ENCODE measurements at regions not wholly inside any gene's neighbourhood (a gene's known extent, or its start where the extent isn't known, plus 50 kb on each side); places are given as distances from the start of the nearest gene placed in this dataset.
A peak's percentile ranks its signal among the peaks of the same experiment; 100 is the strongest.

- H3K4me3 Mint-ChIP-seq = no peak overlapping the region
- H3K27me3 Mint-ChIP-seq = peaks cover 8% of the 10 kb centered on the region
- DNase-seq (ENCODE audit: extremely low spot score, unreplicated experiment) = no peak
- peak overlapping the region; percentile 65 for H3K27ac Mint-ChIP-seq
- no peak for TF ChIP-seq CTCF (conservative IDR thresholded peaks at IDR 0.05)
- H3K9me3 Mint-ChIP-seq = peaks cover 5% of the 10 kb centered on the region
- H3K4me1 Mint-ChIP-seq (ENCODE audit: unreplicated experiment) = peaks cover 73% of the 10 kb centered on the region
- no peaks in the 10 kb centered on the region for H3K36me3 Mint-ChIP-seq
Observed at GRCh38 chr1:56433056-56433577, 146.2 kb downstream of the PLPP3 start.

GRCh38 chr1:56432166-56432971 is 147.0 kb downstream of the PLPP3 start:
- peak overlapping the region; percentile 65 for H3K27ac Mint-ChIP-seq
- TF ChIP-seq CTCF (conservative IDR thresholded peaks at IDR 0.05) = no peak
- no peaks in the 10 kb centered on the region for H3K36me3 Mint-ChIP-seq
- peaks cover 8% of the 10 kb centered on the region for H3K27me3 Mint-ChIP-seq
- no peak for DNase-seq (ENCODE audit: extremely low spot score, unreplicated experiment)
- no peak overlapping the region for H3K4me3 Mint-ChIP-seq
- no peaks in the 10 kb centered on the region for H3K9me3 Mint-ChIP-seq
- peaks cover 66% of the 10 kb centered on the region for H3K4me1 Mint-ChIP-seq (ENCODE audit: unreplicated experiment)

GRCh38 chr1:56430141-56430839 is 149.1 kb downstream of the PLPP3 start:
- no peak for DNase-seq (ENCODE audit: extremely low spot score, unreplicated experiment)
- TF ChIP-seq CTCF (conservative IDR thresholded peaks at IDR 0.05) = no peak
- peaks cover 5% of the 10 kb centered on the region for H3K27me3 Mint-ChIP-seq
- H3K9me3 Mint-ChIP-seq = no peaks in the 10 kb centered on the region
- no peaks in the 10 kb centered on the region for H3K36me3 Mint-ChIP-seq
- peak overlapping the region; percentile 40 for H3K4me3 Mint-ChIP-seq
- peaks cover 45% of the 10 kb centered on the region for H3K4me1 Mint-ChIP-seq (ENCODE audit: unreplicated experiment)
- no peak overlapping the region for H3K27ac Mint-ChIP-seq

DNA sequence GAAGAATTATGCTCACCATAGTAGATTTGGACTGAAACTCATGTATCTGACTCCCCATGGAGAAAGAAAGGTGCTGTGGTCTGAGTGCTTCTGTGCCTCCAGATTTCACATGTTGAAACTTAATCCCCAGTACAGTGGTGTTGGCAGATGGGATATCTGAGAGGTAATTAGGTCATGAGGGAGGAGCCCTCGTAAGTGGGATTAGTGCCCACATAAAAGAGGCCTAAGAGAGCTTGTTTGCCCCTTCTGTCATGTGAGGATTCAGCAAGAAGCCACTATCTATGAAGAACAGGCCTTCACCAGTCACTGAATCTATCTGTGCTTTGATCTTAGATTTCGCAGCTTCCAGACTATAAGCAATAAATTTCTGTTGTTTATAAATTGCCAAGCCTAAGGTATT is 150.1 kb downstream of the PLPP3 start:
- Mint-ChIP-seq H3K27me3 (peaks cover 5% of the 10 kb centered on the region), H3K36me3 (no peaks in the 10 kb centered on the region), H3K4me1 (ENCODE audit: unreplicated experiment) (peaks cover 37% of the 10 kb centered on the region), H3K9me3 (no peaks in the 10 kb centered on the region), H3K27ac (no peak overlapping the region), H3K4me3 (no peak overlapping the region)
- no peak for DNase-seq (ENCODE audit: extremely low spot score, unreplicated experiment)
- no peak for TF ChIP-seq CTCF (conservative IDR thresholded peaks at IDR 0.05)

- DNase-seq (ENCODE audit: extremely low spot score, unreplicated experiment) = no peak
- no peaks in the 10 kb centered on the region for H3K36me3 Mint-ChIP-seq
- H3K9me3 Mint-ChIP-seq = no peaks in the 10 kb centered on the region
- no peak overlapping the region for H3K27ac Mint-ChIP-seq
- peaks cover 12% of the 10 kb centered on the region for H3K4me1 Mint-ChIP-seq (ENCODE audit: unreplicated experiment)
- no peak overlapping the region for H3K4me3 Mint-ChIP-seq
- TF ChIP-seq CTCF (conservative IDR thresholded peaks at IDR 0.05) = no peak
- peaks cover 5% of the 10 kb centered on the region for H3K27me3 Mint-ChIP-seq
Observed at GRCh38 chr1:56426587-56427381, 152.6 kb downstream of the PLPP3 start.
